IPS-NIHi7 (cell line): ENCODE measurements at regions not wholly inside any gene's neighbourhood (a gene's known extent, or its start where the extent isn't known, plus 50 kb on each side); places are given as distances from the start of the nearest gene placed in this dataset.

ENCODE experiments used
- DNase-seq: peaks from one replicate; pipeline ENCODE4 v3.0.0; 2012; ENCODE audit warnings: mixed read lengths; ENCODE audit errors: extremely low spot score

GRCh38 chr17:77501751-77502625 lies 361.2 kb downstream of the SEC14L1 start:
- no peak for DNase-seq

- no peak for DNase-seq
Observed at GRCh38 chr17:77502626-77503292, 362.0 kb downstream of the SEC14L1 start.

GRCh38 chr17:77503293-77503655 lies 362.5 kb downstream of the SEC14L1 start:
- DNase-seq = no peak

- no peak for DNase-seq
Observed at GRCh38 chr17:77503916-77504651, 363.3 kb downstream of the SEC14L1 start.

GRCh38 chr17:77504652-77505155 lies 363.9 kb downstream of the SEC14L1 start:
- DNase-seq = no peak

- DNase-seq = no peak
Observed at GRCh38 chr17:77505181-77505639, 364.4 kb downstream of the SEC14L1 start.

GRCh38 chr17:77506371-77506991 lies 365.7 kb downstream of the SEC14L1 start:
- DNase-seq = no peak

GRCh38 chr17:77507111-77507885 lies 366.5 kb downstream of the SEC14L1 start:
- DNase-seq = peak; percentile 54

- no peak for DNase-seq
Observed at GRCh38 chr17:77508047-77508715, 367.4 kb downstream of the SEC14L1 start.

- no peak for DNase-seq
Observed at GRCh38 chr17:77509089-77509488, 368.3 kb downstream of the SEC14L1 start.

- no peak for DNase-seq
Observed at GRCh38 chr17:77509599-77509998, 368.8 kb downstream of the SEC14L1 start.

- DNase-seq = no peak
Observed at GRCh38 chr17:77510133-77510796, 369.5 kb downstream of the SEC14L1 start.

- no peak for DNase-seq
Observed at GRCh38 chr17:77511514-77512061, 370.8 kb downstream of the SEC14L1 start.

GRCh38 chr17:77512062-77512946 lies 371.5 kb downstream of the SEC14L1 start:
- no peak for DNase-seq

- no peak for DNase-seq
Observed at GRCh38 chr17:77513045-77513444, 372.3 kb downstream of the SEC14L1 start.

GRCh38 chr17:77515227-77515626 lies 374.5 kb downstream of the SEC14L1 start:
- DNase-seq = no peak

GRCh38 chr17:77516902-77517301 lies 376.1 kb downstream of the SEC14L1 start:
- no peak for DNase-seq

GRCh38 chr17:77521076-77521475 lies 380.3 kb downstream of the SEC14L1 start:
- DNase-seq = no peak
